Panc1 (cell line): ENCODE measurements at regions not wholly inside any gene's neighbourhood (a gene's known extent, or its start where the extent isn't known, plus 50 kb on each side); places are given as distances from the start of the nearest gene placed in this dataset.

Experiments used
- CTCF ChIP-seq: fragments of 450-650 bp; IDR thresholded peaks from 2 replicates; pipeline ENCODE4 v1.5.1; 2017; ENCODE audit warnings: mild to moderate bottlenecking
- POLR2AphosphoS5 ChIP-seq: IDR thresholded peaks from 2 replicates; pipeline ENCODE4 v1.6.1; 2012; ENCODE audit warnings: mild to moderate bottlenecking, low read depth, low read length, moderate library complexity
- REST ChIP-seq, 2 experiments: IDR thresholded peaks; 2 replicates each; pipeline ENCODE4 v1.6.1; 2011 to 2012; ENCODE audit warnings: low read depth in 2 of 2, control low read depth in 1 of 2, low read length in 1 of 2, mild to moderate bottlenecking in 1 of 2, moderate library complexity in 1 of 2; ENCODE audit not compliant: insufficient read depth in 1 of 2
- SIN3A ChIP-seq: IDR thresholded peaks from 2 replicates; pipeline ENCODE4 v1.6.1; 2012; ENCODE audit warnings: low read depth, mild to moderate bottlenecking, low read length, moderate library complexity, borderline replicate concordance; ENCODE audit not compliant: insufficient read depth

DNA sequence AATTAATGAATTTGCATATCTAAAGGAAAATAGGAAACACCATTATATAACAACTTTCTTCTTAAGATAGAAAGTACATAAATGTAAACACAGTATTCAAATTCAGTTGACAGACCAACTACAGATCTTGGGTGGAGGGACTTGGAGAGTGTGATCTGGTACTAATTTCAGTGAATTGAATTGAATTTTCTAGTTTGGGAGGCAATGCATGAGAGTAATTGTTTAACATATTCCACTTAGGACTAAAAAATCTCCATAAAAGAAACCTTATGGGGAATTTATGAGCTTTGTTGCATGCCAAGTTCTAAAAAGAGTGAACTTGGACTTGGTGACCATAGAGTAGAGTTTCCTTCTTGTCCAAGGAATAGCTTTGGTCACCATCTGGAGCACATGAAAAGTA is 261.1 kb upstream of the TTC29 start:
- TF ChIP-seq POLR2AphosphoS5: no peak
- no peak for TF ChIP-seq CTCF
- no peak for TF ChIP-seq REST (IDR thresholded peaks at IDR 0.05; ENCODE audit: insufficient read depth in 1 of 2, low read depth in 2 of 2, low read length in 1 of 2)
- no peak for TF ChIP-seq SIN3A
